GM12878 (cell line): ENCODE measurements at regions not wholly inside any gene's neighbourhood (a gene's known extent, or its start where the extent isn't known, plus 50 kb on each side); places are given as distances from the start of the nearest gene placed in this dataset.

Source experiments
- ATAC-seq: fragments of 200-7000 bp; cut with Tn5 transposase; 3 replicates; pipeline ENCODE4 v1.9.1; 2020; ENCODE audit warnings: mild to moderate bottlenecking, moderate library complexity
- BruUV-seq: library from RNA; stranded (reverse); fragments of 400-500 nt; replicated peaks from 2 replicates; lab custom pipeline; 2021; lab: Mats Ljungman, UMichigan
- CTCF ChIA-PET: fragments of 300-600 bp; sonication (Branson Sonifier 250); formaldehyde crosslinking; extraction: SDS; loops from one replicate; lab custom pipeline; 2021; ENCODE audit warnings: inconsistent platforms; lab: Yijun Ruan, JAX
- POLR2A ChIA-PET: fragments of 350-600 bp; formaldehyde crosslinking; extraction: SDS; loops from one replicate; lab custom pipeline; 2021; ENCODE audit warnings: inconsistent platforms; lab: Charles Lee
- RAD21 ChIA-PET: fragments of 300-600 bp; sonication (Branson Sonifier 250); formaldehyde crosslinking; loops from one replicate; lab custom pipeline; 2023; ENCODE audit warnings: antibody characterized with exemption; ENCODE audit not compliant: unreplicated experiment; lab: Charles Lee
- SMC1A ChIA-PET: fragments of 300-600 bp; sonication (Branson Sonifier 250); formaldehyde crosslinking; loops from one replicate; lab custom pipeline; 2023; ENCODE audit not compliant: unreplicated experiment, uncharacterized antibody; lab: Charles Lee
- DNase-seq: peaks from one replicate; pipeline ENCODE4 v3.0.0-alpha.2; 2011; ENCODE audit warnings: low read depth, low spot score
- FAIRE-seq: peaks from 3 replicates; lab custom pipeline; 2011; peaks lifted over from hg19 to GRCh38; lab: Jason Lieb, UNC
- H2AFZ ChIP-seq: 2 replicates; pipeline ENCODE4 v1.6.0; 2011; ENCODE audit warnings: low read depth, low read length, control low read depth; ENCODE audit not compliant: control insufficient read depth
- H3K27ac ChIP-seq: 2 replicates; pipeline ENCODE4 v1.5.1; 2011; ENCODE audit warnings: control low read depth; ENCODE audit not compliant: control insufficient read depth, insufficient read depth
- H3K27me3 ChIP-seq, 2 experiments: replicated peaks in 1 of 2; 2 replicates each; pipeline versions ENCODE4 v1.6.0 to v1.6.1; 2011; ENCODE audit warnings: low read length in 1 of 2; ENCODE audit not compliant: control insufficient read depth in 2 of 2, insufficient read depth in 2 of 2
- H3K36me3 ChIP-seq, 2 experiments: 2 replicates each; pipeline ENCODE4 v1.5.1; 2011; ENCODE audit warnings: low read length in 1 of 2; ENCODE audit not compliant: control insufficient read depth in 2 of 2, insufficient read depth in 2 of 2
- H3K4me1 ChIP-seq: 2 replicates; pipeline ENCODE4 v1.6.1; 2011; ENCODE audit warnings: mild to moderate bottlenecking, low read length, moderate library complexity, mixed read lengths; ENCODE audit not compliant: control insufficient read depth, insufficient read depth
- H3K4me2 ChIP-seq: 2 replicates; pipeline ENCODE4 v1.6.0; 2011; ENCODE audit warnings: control low read depth; ENCODE audit not compliant: control insufficient read depth, insufficient read depth
- H3K4me3 ChIP-seq: fragments of 200-600 bp; sonication (generic); 2 replicates; pipeline ENCODE4 v1.5.1; 2016
- H3K79me2 ChIP-seq: 2 replicates; pipeline ENCODE4 v1.6.0; 2011; ENCODE audit warnings: low read length; ENCODE audit not compliant: control insufficient read depth, insufficient read depth
- H3K9ac ChIP-seq: 2 replicates; pipeline ENCODE4 v1.8.0; 2011; ENCODE audit warnings: low read length, control low read depth, mixed read lengths; ENCODE audit not compliant: control insufficient read depth, insufficient read depth
- H3K9me3 ChIP-seq: replicated peaks from 3 replicates; pipeline ENCODE4 v1.5.1; 2011; ENCODE audit warnings: mild to moderate bottlenecking, low read length; ENCODE audit not compliant: control insufficient read depth, insufficient read depth
- H4K20me1 ChIP-seq: 2 replicates; pipeline ENCODE4 v1.6.0; 2011; ENCODE audit not compliant: control insufficient read depth, insufficient read depth
- BCLAF1 ChIP-seq: fragments of 450-650 bp; IDR thresholded peaks from 2 replicates; pipeline ENCODE4 v1.6.1; 2017; ENCODE audit warnings: antibody characterized with exemption, mild to moderate bottlenecking, moderate library complexity
- BHLHE40 ChIP-seq, 2 experiments: fragments of 450-650 bp in 1 of 2; IDR thresholded peaks; 2 replicates each; pipeline ENCODE4 v1.6.1; 2011 to 2017; ENCODE audit warnings: low read depth in 2 of 2, borderline replicate concordance in 1 of 2, improper control_type of control experiment in 1 of 2, low read length in 1 of 2, mild to moderate bottlenecking in 1 of 2
- KLF5 ChIP-seq: fragments of 450-650 bp; IDR thresholded peaks from 2 replicates; pipeline ENCODE4 v1.6.1; 2014; ENCODE audit warnings: mild to moderate bottlenecking; ENCODE audit not compliant: partially characterized antibody
- MXI1 ChIP-seq: fragments of 150-350 bp; IDR thresholded peaks from 2 replicates; pipeline ENCODE4 v1.6.1; 2011; ENCODE audit warnings: low read depth, mild to moderate bottlenecking, inconsistent platforms, low read length, improper control_type of control experiment
- MYC ChIP-seq: IDR thresholded peaks from 2 replicates; pipeline ENCODE4 v1.6.1; 2011; ENCODE audit warnings: mild to moderate bottlenecking, low read length, moderate library complexity, inconsistent platforms; ENCODE audit not compliant: insufficient read depth, insufficient replicate concordance, insufficient read length, severe bottlenecking
- NFYB ChIP-seq: IDR thresholded peaks from 2 replicates; pipeline ENCODE4 v1.6.1; 2011; ENCODE audit warnings: low read depth, mild to moderate bottlenecking, low read length, improper control_type of control experiment, moderate library complexity; ENCODE audit not compliant: insufficient read depth
- SMAD5 ChIP-seq: IDR thresholded peaks from 2 replicates; pipeline ENCODE4 v1.6.1; 2016; ENCODE audit warnings: antibody characterized with exemption, low read depth
- STAT1 ChIP-seq: fragments of 450-650 bp; conservative IDR thresholded peaks from 2 replicates; pipeline ENCODE4 v1.6.1; 2014; ENCODE audit warnings: antibody characterized with exemption, mild to moderate bottlenecking
- YY1 ChIP-seq: IDR thresholded peaks from 2 replicates; pipeline ENCODE4 v1.6.1; 2011; ENCODE audit warnings: low read depth, mild to moderate bottlenecking, low read length
- ZBTB40 ChIP-seq: fragments of 450-650 bp; IDR thresholded peaks from 2 replicates; pipeline ENCODE4 v1.6.1; 2016; ENCODE audit warnings: mild to moderate bottlenecking, moderate library complexity, borderline replicate concordance
- ZSCAN29 ChIP-seq: fragments of 450-650 bp; IDR thresholded peaks from 2 replicates; pipeline ENCODE4 v1.6.1; 2017; ENCODE audit warnings: mild to moderate bottlenecking, moderate library complexity
- WGBS: methylation state at CpG from one replicate; pipeline ENCODE4 v1.1.6; 2016; ENCODE audit warnings: low lambda C conversion rate; ENCODE audit not compliant: insufficient replicate concordance, insufficient coverage; ENCODE audit errors: missing lambda C conversion rate; 5-methylcytosine and 5-hydroxymethylcytosine counted together
- in situ Hi-C: fragments of 300-500 bp; cut with MboI; formaldehyde crosslinking; loops from 9 replicates; pipeline ENCODE4 v1.14.3; 2018; ENCODE audit warnings: mixed read lengths
- intact Hi-C: fragments of 100-400 bp; cut with micrococcal nuclease; formaldehyde crosslinking; loops from one replicate; pipeline ENCODE4 v1.14.2; 2022; ENCODE audit not compliant: unreplicated experiment

DNA sequence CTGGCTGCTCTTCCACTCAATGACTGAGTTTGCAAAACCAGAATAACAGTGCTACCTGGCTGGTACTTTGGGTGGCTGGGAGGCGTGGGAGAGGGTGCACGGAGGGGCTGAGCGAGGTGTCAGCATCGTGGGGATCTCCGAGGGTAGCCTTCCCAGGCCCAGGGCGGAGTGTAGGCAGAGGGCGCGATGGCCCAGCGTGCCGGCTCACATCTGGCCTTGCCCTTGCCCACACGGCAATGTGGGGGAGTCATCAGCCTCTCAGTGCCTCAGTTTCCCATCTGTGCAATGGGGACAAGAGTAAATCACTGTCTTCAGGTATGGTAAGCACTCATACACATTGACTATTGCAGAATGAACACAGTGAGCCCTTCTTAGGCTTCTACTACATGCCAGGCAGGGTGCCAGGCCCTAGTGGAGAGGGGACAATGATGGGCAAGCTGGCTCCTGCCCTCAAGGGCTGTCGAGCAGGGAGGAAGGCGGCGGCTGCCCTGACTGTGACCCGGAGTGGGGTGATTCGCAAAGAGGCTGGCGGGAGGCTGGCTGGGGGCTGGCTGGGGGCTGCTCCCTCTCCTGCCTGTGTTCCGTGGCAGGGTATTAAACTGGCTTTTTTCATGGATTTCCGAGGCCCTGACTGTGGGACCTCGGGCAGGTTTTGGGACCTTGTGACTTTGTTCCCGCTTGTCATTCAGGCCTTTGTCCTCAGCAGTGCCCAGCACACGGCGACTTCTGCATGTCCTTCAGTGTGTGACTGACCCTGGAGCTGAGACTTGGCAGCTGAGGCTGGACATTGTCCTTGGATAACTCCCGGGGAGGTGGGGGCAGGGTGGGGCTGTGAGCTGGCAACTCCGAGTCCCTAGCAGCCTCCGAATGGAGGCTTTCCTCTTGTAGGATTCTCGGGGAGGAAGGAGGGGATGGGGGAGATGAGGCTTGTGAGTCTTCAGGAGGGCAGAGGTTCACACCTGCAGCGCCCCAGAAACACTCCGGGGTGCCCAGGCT is 243.1 kb downstream of the SEC14L1 start:
- WGBS = 85% methylated on average over 28 of the region's 29 CpGs
- intact Hi-C loops = no loop called here
- TF ChIP-seq STAT1 (no peak), BHLHE40 (IDR thresholded peaks at IDR 0.05; ENCODE audit: borderline replicate concordance in 1 of 2, low read depth in 2 of 2, low read length in 1 of 2) (no peak), ZSCAN29 (no peak), NFYB (no peak), SMAD5 (no peak), MXI1 (no peak), YY1 (no peak), KLF5 (no peak), BCLAF1 (no peak), MYC (no peak), ZBTB40 (no peak)

More for the DNA sequence above, 243.1 kb downstream of the SEC14L1 start:
- DNase-seq (no peak), FAIRE-seq (no peak), ATAC-seq (no peak)
- RAD21 ChIA-PET = no interaction called here
- POLR2A ChIA-PET = no interaction called here
- Histone ChIP-seq H3K79me2 (peaks cover 6% of the 10 kb centered on the region), H4K20me1 (peaks cover 7% of the 10 kb centered on the region), H3K4me3 (no peak overlapping the region), H3K4me2 (no peak overlapping the region), H3K27me3 (no peaks in the 10 kb centered on the region), H2AFZ (no peak overlapping the region), H3K9me3 (no peaks in the 10 kb centered on the region), H3K27ac (no peak overlapping the region), H3K4me1 (peaks cover 28% of the 10 kb centered on the region), H3K9ac (no peak overlapping the region), H3K36me3 (peaks cover 0 to under 1% of the 10 kb centered on the region in 2 experiments; a peak in 2 of 4 replicates)
- in situ Hi-C loops = no loop called here
- CTCF ChIA-PET = interaction anchor here (0.6 kb wide), 1 partner anchor 76 kb away, joined by 3 read pairs; no protein-coding TSS in a partner anchor
- SMC1A ChIA-PET = interaction anchor here (0.8 to 2.1 kb wide), 3 partner anchors 16 to 61 kb away, joined by 3 to 9 read pairs (median 5); no protein-coding TSS in a partner anchor
- BruUV-seq = no TSS peak
